HEK293 (cell line): ENCODE measurements at regions not wholly inside any gene's neighbourhood (a gene's known extent, or its start where the extent isn't known, plus 50 kb on each side); places are given as distances from the start of the nearest gene placed in this dataset.

Experiments
- CTCF ChIA-PET: fragments of 350-600 bp; formaldehyde crosslinking; extraction: SDS; loops from one replicate; lab custom pipeline; 2021; ENCODE audit warnings: antibody characterized with exemption; lab: Yijun Ruan, JAX
- POLR2A ChIA-PET: fragments of 300-600 bp; formaldehyde crosslinking; extraction: SDS; loops from one replicate; lab custom pipeline; 2020; ENCODE audit warnings: antibody characterized with exemption, inconsistent platforms; lab: Yijun Ruan, JAX
- H3K27ac ChIP-seq: fragments of 200-500 bp; sonication (Bioruptor generic); 2 replicates; pipeline ENCODE4 v1.5.1; 2014; ENCODE audit warnings: low read depth, low read length, control low read depth, inconsistent platforms; ENCODE audit errors: extremely low read depth
- H3K36me3 ChIP-seq, 2 experiments: fragments of 200-500 bp in 1 of 2; sonication (Bioruptor generic) in 1 of 2; 1 replicate in 1 of 2; 2 replicates in 1 of 2; pipeline ENCODE4 v1.5.1; 2014 to 2017; ENCODE audit warnings: inconsistent platforms in 2 of 2, low read length in 2 of 2; ENCODE audit not compliant: control insufficient read depth in 2 of 2, insufficient read depth in 1 of 2
- H3K4me1 ChIP-seq: fragments of 200-500 bp; sonication (Bioruptor generic); 2 replicates; pipeline ENCODE4 v1.5.1; 2014; ENCODE audit warnings: mild to moderate bottlenecking, low read length, inconsistent platforms; ENCODE audit not compliant: control insufficient read depth, insufficient read depth
- H3K4me3 ChIP-seq: 2 replicates; pipeline ENCODE4 v1.5.1; 2011; ENCODE audit warnings: low read depth, mild to moderate bottlenecking, control low read depth, low read length, moderate library complexity
- H3K9me3 ChIP-seq: fragments of 200-500 bp; sonication (Bioruptor generic); 2 replicates; pipeline ENCODE4 v1.5.1; 2014; ENCODE audit warnings: low read depth, low read length, inconsistent platforms; ENCODE audit not compliant: control insufficient read depth, insufficient read depth
- HOXA7 ChIP-seq: sonication (generic); formaldehyde crosslinking; IDR thresholded peaks from 2 replicates; pipeline ENCODE4 v1.8.1; 2022; ENCODE audit warnings: missing genetic modification reagents, borderline replicate concordance
- PRDM1 ChIP-seq: fragments of 450-650 bp; formaldehyde crosslinking; IDR thresholded peaks from 2 replicates; pipeline ENCODE4; 2016; ENCODE audit warnings: missing biosample characterization, missing genetic modification characterization
- SP2 ChIP-seq: fragments of 450-650 bp; formaldehyde crosslinking; IDR thresholded peaks from 2 replicates; pipeline ENCODE4 v1.5.1; 2016; ENCODE audit warnings: missing biosample characterization, missing genetic modification characterization
- YY2 ChIP-seq: fragments of 450-650 bp; formaldehyde crosslinking; IDR thresholded peaks from 2 replicates; pipeline ENCODE4 v1.5.1; 2016; ENCODE audit warnings: missing biosample characterization, missing genetic modification characterization
- ZBTB20 ChIP-seq: fragments of 450-650 bp; formaldehyde crosslinking; IDR thresholded peaks from 2 replicates; pipeline ENCODE4 v1.5.1; 2016; ENCODE audit warnings: missing biosample characterization, missing genetic modification characterization
- ZBTB6 ChIP-seq: fragments of 450-650 bp; formaldehyde crosslinking; IDR thresholded peaks from 2 replicates; pipeline ENCODE4 v1.5.1; 2017; ENCODE audit warnings: missing biosample characterization, missing genetic modification characterization
- ZBTB8A ChIP-seq: fragments of 450-650 bp; formaldehyde crosslinking; IDR thresholded peaks from 2 replicates; pipeline ENCODE4 v1.5.1; 2016; ENCODE audit warnings: missing biosample characterization, missing genetic modification characterization
- ZFHX2 ChIP-seq: fragments of 450-650 bp; formaldehyde crosslinking; conservative IDR thresholded peaks from 2 replicates; pipeline ENCODE4 v1.5.1; 2016; ENCODE audit warnings: missing biosample characterization, missing genetic modification characterization
- ZNF140 ChIP-seq: fragments of 450-650 bp; formaldehyde crosslinking; IDR thresholded peaks from 2 replicates; pipeline ENCODE4 v1.5.1; 2016; ENCODE audit warnings: missing biosample characterization, missing genetic modification characterization
- ZNF280D ChIP-seq: fragments of 450-650 bp; formaldehyde crosslinking; IDR thresholded peaks from 2 replicates; pipeline ENCODE4 v1.5.1; 2016; ENCODE audit warnings: missing biosample characterization, missing genetic modification characterization
- ZNF335 ChIP-seq: fragments of 450-650 bp; formaldehyde crosslinking; conservative IDR thresholded peaks from 2 replicates; pipeline ENCODE4 v1.5.1; 2016; ENCODE audit warnings: missing biosample characterization, missing genetic modification characterization
- ZNF366 ChIP-seq: fragments of 450-650 bp; formaldehyde crosslinking; conservative IDR thresholded peaks from 2 replicates; pipeline ENCODE4 v1.5.1; 2016; ENCODE audit warnings: missing biosample characterization, missing genetic modification characterization
- ZNF391 ChIP-seq: fragments of 450-650 bp; formaldehyde crosslinking; IDR thresholded peaks from 2 replicates; pipeline ENCODE4 v1.5.1; 2016; ENCODE audit warnings: low read depth, missing biosample characterization, missing genetic modification characterization, borderline replicate concordance
- ZNF394 ChIP-seq: fragments of 450-650 bp; formaldehyde crosslinking; IDR thresholded peaks from 2 replicates; pipeline ENCODE4 v1.5.1; 2016; ENCODE audit warnings: missing biosample characterization, missing genetic modification characterization, mild to moderate bottlenecking, moderate library complexity, borderline replicate concordance
- ZNF48 ChIP-seq: fragments of 450-650 bp; formaldehyde crosslinking; IDR thresholded peaks from 2 replicates; pipeline ENCODE4 v1.5.1; 2016; ENCODE audit warnings: missing biosample characterization, missing genetic modification characterization
- ZNF529 ChIP-seq: fragments of 450-650 bp; formaldehyde crosslinking; IDR thresholded peaks from 2 replicates; pipeline ENCODE4 v1.5.1; 2017; ENCODE audit warnings: missing genetic modification characterization, missing biosample characterization; ENCODE audit not compliant: insufficient replicate concordance
- ZNF555 ChIP-seq: fragments of 450-650 bp; formaldehyde crosslinking; conservative IDR thresholded peaks from 2 replicates; pipeline ENCODE4 v1.5.1; 2017; ENCODE audit warnings: missing biosample characterization, mild to moderate bottlenecking, missing genetic modification characterization, inconsistent platforms
- ZNF629 ChIP-seq: fragments of 450-650 bp; formaldehyde crosslinking; IDR thresholded peaks from 2 replicates; pipeline ENCODE4 v1.5.1; 2017; ENCODE audit warnings: missing biosample characterization, missing genetic modification characterization
- ZNF639 ChIP-seq: fragments of 450-650 bp; formaldehyde crosslinking; IDR thresholded peaks from 2 replicates; pipeline ENCODE4 v1.5.1; 2016; ENCODE audit warnings: missing biosample characterization, missing genetic modification characterization
- ZNF660 ChIP-seq: fragments of 450-650 bp; IDR thresholded peaks from 2 replicates; pipeline ENCODE4 v1.5.1; 2018; ENCODE audit warnings: missing biosample characterization, mild to moderate bottlenecking, missing genetic modification characterization
- ZNF707 ChIP-seq: fragments of 450-650 bp; formaldehyde crosslinking; IDR thresholded peaks from 2 replicates; pipeline ENCODE4 v1.5.1; 2016; ENCODE audit warnings: missing biosample characterization, missing genetic modification characterization
- ZNF776 ChIP-seq: fragments of 450-650 bp; formaldehyde crosslinking; IDR thresholded peaks from 2 replicates; pipeline ENCODE4 v1.5.0; 2017; ENCODE audit warnings: missing biosample characterization, missing genetic modification characterization, borderline replicate concordance
- ZNF777 ChIP-seq: fragments of 450-650 bp; formaldehyde crosslinking; IDR thresholded peaks from 2 replicates; pipeline ENCODE4 v1.5.1; 2017; ENCODE audit warnings: missing biosample characterization, missing genetic modification characterization, borderline replicate concordance

GRCh38 chr6:146889303-146889702 is 290.5 kb downstream of the ADGB start (continued):
- TF ChIP-seq ZNF280D (tag by site-specific recombination) (no peak), ZBTB20 (no peak), PRDM1 (tag by site-specific recombination) (no peak)

GRCh38 chr6:146890172-146890571 is 291.4 kb downstream of the ADGB start:
- H3K4me3 ChIP-seq = no peak overlapping the region
- no peak for TF ChIP-seq ZNF366 (tag by site-specific recombination)
- no peak for TF ChIP-seq ZBTB6
- TF ChIP-seq ZNF555 (tag by site-specific recombination) = no peak
- TF ChIP-seq ZBTB8A (tag by site-specific recombination) = no peak
- no peak for TF ChIP-seq ZNF707
- no peak for TF ChIP-seq HOXA7 (CRISPR knock-in tag)
- no peak for TF ChIP-seq ZNF660 (tag by site-specific recombination)
- TF ChIP-seq ZFHX2 = no peak
- no peak for TF ChIP-seq ZNF391 (tag by site-specific recombination)
- TF ChIP-seq SP2 = no peak
- no peak for TF ChIP-seq ZNF777 (tag by site-specific recombination)
- TF ChIP-seq ZNF629 (tag by site-specific recombination) = no peak
- TF ChIP-seq ZNF529 (tag by site-specific recombination) = no peak
- TF ChIP-seq ZNF140 (tag by site-specific recombination) = no peak
- TF ChIP-seq ZNF776 (tag by site-specific recombination) = no peak
- TF ChIP-seq ZNF335 (tag by site-specific recombination) = no peak
- no peak for TF ChIP-seq ZNF639 (tag by site-specific recombination)
- TF ChIP-seq ZNF48 (tag by site-specific recombination) = no peak
- TF ChIP-seq ZNF394 (tag by site-specific recombination) = no peak
- TF ChIP-seq YY2 (tag by site-specific recombination) = no peak
- ChIA-PET CTCF (interaction anchor here (1.3 to 2.0 kb wide), 2 partner anchors 10 to 14 kb away, joined by 4 to 5 read pairs; no protein-coding TSS in a partner anchor), POLR2A (no interaction called here)
- H3K9me3 ChIP-seq = no peaks in the 10 kb centered on the region
- no peaks in the 10 kb centered on the region for H3K4me1 ChIP-seq
- H3K36me3 ChIP-seq = no peaks in the 10 kb centered on the region
- no peak overlapping the region for H3K27ac ChIP-seq
